ENCODE measurements at regions not wholly inside any gene's neighbourhood (a gene's known extent, or its start where the extent isn't known, plus 50 kb on each side); places are given as distances from the start of the nearest gene placed in this dataset.

GRCh38 chr14:34257505-34257904, 204.5 kb downstream of the SPTSSA start:
- no peak for DNase-seq
- no peak for ATAC-seq (ENCODE audit: poor library complexity)
- intact Hi-C loops (cut with DNase I), result no loop called here

- DNase-seq, result no peak
- no peak for ATAC-seq (ENCODE audit: poor library complexity)
- intact Hi-C loops (cut with DNase I), result no loop called here
Observed at GRCh38 chr14:34256223-34256622, 205.8 kb downstream of the SPTSSA start.

GRCh38 chr14:34254571-34254970, 207.5 kb downstream of the SPTSSA start:
- no peak for ATAC-seq (ENCODE audit: poor library complexity)
- DNase-seq, result no peak
- intact Hi-C loops (cut with DNase I), result no loop called here

- DNase-seq, result no peak
- intact Hi-C loops (cut with DNase I), result no loop called here
- ATAC-seq (ENCODE audit: poor library complexity), result no peak
Observed at GRCh38 chr14:34254031-34254430, 208.0 kb downstream of the SPTSSA start.

- DNase-seq, result no peak
- peak; percentile 54 for ATAC-seq (ENCODE audit: poor library complexity)
- intact Hi-C loops (cut with DNase I), result no loop called here
Observed at GRCh38 chr14:34252227-34252626, 209.8 kb downstream of the SPTSSA start.

- peak; percentile 55 for ATAC-seq (ENCODE audit: poor library complexity)
- no peak for DNase-seq
- intact Hi-C loops (cut with DNase I), result no loop called here
Observed at GRCh38 chr14:34251662-34252061, 210.4 kb downstream of the SPTSSA start.

- intact Hi-C loops (cut with DNase I), result no loop called here
- peak; percentile 88 for ATAC-seq (ENCODE audit: poor library complexity)
- no peak for DNase-seq
Observed at GRCh38 chr14:34250959-34251358, 211.1 kb downstream of the SPTSSA start.

GRCh38 chr14:34247605-34248004, 214.4 kb downstream of the SPTSSA start:
- no peak for DNase-seq
- intact Hi-C loops (cut with DNase I), result no loop called here
- no peak for ATAC-seq (ENCODE audit: poor library complexity)

GRCh38 chr14:34246206-34246605, 215.8 kb downstream of the SPTSSA start:
- DNase-seq, result no peak
- no peak for ATAC-seq (ENCODE audit: poor library complexity)
- intact Hi-C loops (cut with DNase I), result no loop called here

- ATAC-seq (ENCODE audit: poor library complexity) (no peak), DNase-seq (no peak)
- intact Hi-C loops (cut with DNase I), result no loop called here
Observed at GRCh38 chr14:34243401-34243800, 218.6 kb downstream of the SPTSSA start.

GRCh38 chr14:34243001-34243400, 219.0 kb downstream of the SPTSSA start:
- ATAC-seq (ENCODE audit: poor library complexity), result no peak
- DNase-seq, result no peak
- intact Hi-C loops (cut with DNase I), result no loop called here

- DNase-seq (no peak), ATAC-seq (ENCODE audit: poor library complexity) (no peak)
- intact Hi-C loops (cut with DNase I), result no loop called here
Observed at GRCh38 chr14:34241185-34241711, 220.8 kb downstream of the SPTSSA start.

GRCh38 chr14:34238610-34239009, 223.4 kb downstream of the SPTSSA start:
- ATAC-seq (ENCODE audit: poor library complexity) (no peak), DNase-seq (no peak)
- intact Hi-C loops (cut with DNase I), result no loop called here

GRCh38 chr14:34237677-34238076, 224.4 kb downstream of the SPTSSA start:
- DNase-seq, result no peak
- intact Hi-C loops (cut with DNase I), result no loop called here
- no peak for ATAC-seq (ENCODE audit: poor library complexity)

GRCh38 chr14:34237081-34237480, 225.0 kb downstream of the SPTSSA start:
- no peak for DNase-seq
- ATAC-seq (ENCODE audit: poor library complexity), result no peak
- intact Hi-C loops (cut with DNase I), result no loop called here

- intact Hi-C loops (cut with DNase I), result no loop called here
- peak; percentile 73 for ATAC-seq (ENCODE audit: poor library complexity)
- DNase-seq, result no peak
Observed at GRCh38 chr14:34235643-34236300, 226.3 kb downstream of the SPTSSA start.

- peak; percentile 80 for DNase-seq
- ATAC-seq (ENCODE audit: poor library complexity), result peak; percentile 94
- intact Hi-C loops (cut with DNase I), result loop anchor here (5.0 kb wide), 1 partner anchor 68 kb away; no protein-coding TSS in a partner anchor
Observed at GRCh38 chr14:34234258-34234657, 227.8 kb downstream of the SPTSSA start.

- intact Hi-C loops (cut with DNase I), result loop anchor here (5.0 kb wide), 1 partner anchor 69 kb away; no protein-coding TSS in a partner anchor
Observed at GRCh38 chr14:34233619-34234018, 228.4 kb downstream of the SPTSSA start.

GRCh38 chr14:34232790-34233189, 229.2 kb downstream of the SPTSSA start:
- ATAC-seq (ENCODE audit: poor library complexity) (no peak), DNase-seq (no peak)
- intact Hi-C loops (cut with DNase I), result loop anchor here (5.0 kb wide), 1 partner anchor 70 kb away; no protein-coding TSS in a partner anchor

More at GRCh38 chr14:34233619-34234018, 228.4 kb downstream of the SPTSSA start:
- DNase-seq (no peak), ATAC-seq (ENCODE audit: poor library complexity) (no peak)

- intact Hi-C loops (cut with DNase I), result loop anchor here (5.0 kb wide), 1 partner anchor 71 kb away; no protein-coding TSS in a partner anchor
- ATAC-seq (ENCODE audit: poor library complexity) (no peak), DNase-seq (peak; percentile 46)
Observed at GRCh38 chr14:34231626-34232025, 230.4 kb downstream of the SPTSSA start.

All from Right ventricle myocardium superior (tissue), 1 donor.